HG03025 (cell line): ENCODE measurements at regions not wholly inside any gene's neighbourhood (a gene's known extent, or its start where the extent isn't known, plus 50 kb on each side); places are given as distances from the start of the nearest gene placed in this dataset.

Experiments used
- ATAC-seq: cut with Tn5 transposase; IDR thresholded peaks from one replicate; pipeline ENCODE4 v1.9.1; 2021; ENCODE audit warnings: mild to moderate bottlenecking, moderate library complexity; ENCODE audit not compliant: unreplicated experiment, low FRiP score

DNA sequence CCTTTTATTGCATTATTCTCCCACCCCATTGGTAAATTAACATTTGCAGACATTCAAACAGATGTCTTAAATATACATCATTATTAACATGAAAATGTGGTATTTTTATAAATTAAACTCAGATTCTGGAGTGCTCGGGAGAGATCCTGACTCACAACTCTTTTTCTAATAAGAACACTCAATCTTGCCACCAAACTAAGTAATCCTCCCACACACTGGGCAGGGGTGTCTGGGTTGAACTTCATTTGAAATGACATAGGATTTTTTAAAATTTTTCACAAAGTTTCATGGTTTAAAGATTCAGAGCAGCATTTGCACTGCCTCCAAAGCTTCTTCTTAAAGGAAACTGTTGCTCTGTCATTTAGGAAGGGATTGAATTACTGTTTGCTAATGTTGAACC, 754.3 kb downstream of the MECOM start:
- ATAC-seq: no peak

DNA sequence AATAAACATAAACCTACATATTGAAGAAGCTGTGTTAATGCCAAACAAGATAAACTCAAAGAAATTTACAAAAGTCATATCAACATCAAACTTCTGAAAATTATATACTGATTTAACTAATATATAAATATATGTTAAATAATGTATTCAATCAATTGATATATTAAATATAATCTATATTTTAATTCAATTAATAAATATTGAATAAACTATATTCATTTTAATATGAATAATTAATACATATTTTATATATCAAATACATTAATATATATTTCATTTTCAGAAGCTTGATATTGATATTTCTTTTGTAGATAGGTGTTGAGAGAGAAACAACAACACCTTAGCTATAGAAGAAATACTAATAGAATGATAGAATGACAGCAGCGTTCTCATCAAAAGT, 768.1 kb downstream of the MECOM start:
- ATAC-seq: no peak

DNA sequence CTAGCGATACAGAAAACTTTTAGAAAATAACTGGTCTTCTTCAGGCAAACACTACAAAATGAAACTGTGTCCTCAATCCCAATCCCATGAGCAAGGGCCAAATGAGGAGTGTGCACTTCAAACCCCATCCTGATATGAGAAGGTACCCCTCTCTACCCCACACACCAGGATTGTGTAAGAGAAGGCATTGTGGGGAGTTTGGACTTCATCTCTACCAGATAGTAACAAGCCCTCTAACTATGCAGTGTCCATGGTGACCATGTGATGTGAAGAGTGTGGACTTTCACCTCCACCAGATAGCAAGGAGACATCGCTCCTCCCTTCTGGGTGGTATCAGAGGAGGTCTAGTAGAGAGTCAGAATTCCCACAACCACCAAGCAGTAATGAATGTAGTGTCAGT, 769.3 kb downstream of the MECOM start:
- ATAC-seq: no peak

DNA sequence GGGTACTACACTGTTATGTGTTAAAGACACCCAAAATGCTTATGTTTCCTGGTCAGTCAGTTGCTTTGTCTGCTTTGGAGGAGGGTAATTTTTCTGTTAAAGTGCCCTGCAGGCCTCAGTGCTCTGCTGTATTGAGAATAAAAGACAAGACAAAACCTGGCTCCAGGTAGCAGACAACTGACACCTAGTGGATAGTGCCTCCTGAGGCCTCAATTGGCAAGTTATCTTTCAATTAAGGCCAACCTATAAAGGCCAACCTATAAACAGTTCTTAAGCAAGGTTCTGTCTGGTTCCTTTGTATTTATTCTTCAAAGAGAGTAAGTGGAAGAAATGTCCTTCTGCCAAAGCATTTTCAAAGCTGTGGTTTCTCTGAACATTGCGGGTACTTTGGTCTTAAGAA, 773.8 kb downstream of the MECOM start:
- no peak for ATAC-seq

DNA sequence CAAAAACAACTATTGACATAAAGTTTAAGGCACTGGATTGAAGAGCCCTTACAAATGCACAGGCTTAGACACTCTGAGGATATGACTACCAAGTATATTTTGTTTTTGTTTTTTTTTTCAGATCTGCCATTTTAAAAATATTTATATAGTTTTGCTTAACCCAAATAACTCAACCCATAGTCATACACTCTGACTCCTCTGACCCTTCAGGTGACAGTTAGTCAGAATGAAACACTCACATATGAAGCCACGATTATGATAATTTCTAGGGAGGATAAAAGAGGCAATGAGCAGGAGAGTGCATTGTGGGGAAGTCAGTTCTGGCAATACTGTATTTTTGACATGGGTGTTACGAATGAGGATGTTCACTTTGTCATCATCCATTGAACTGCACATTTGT, 774.7 kb downstream of the MECOM start:
- ATAC-seq: no peak

DNA sequence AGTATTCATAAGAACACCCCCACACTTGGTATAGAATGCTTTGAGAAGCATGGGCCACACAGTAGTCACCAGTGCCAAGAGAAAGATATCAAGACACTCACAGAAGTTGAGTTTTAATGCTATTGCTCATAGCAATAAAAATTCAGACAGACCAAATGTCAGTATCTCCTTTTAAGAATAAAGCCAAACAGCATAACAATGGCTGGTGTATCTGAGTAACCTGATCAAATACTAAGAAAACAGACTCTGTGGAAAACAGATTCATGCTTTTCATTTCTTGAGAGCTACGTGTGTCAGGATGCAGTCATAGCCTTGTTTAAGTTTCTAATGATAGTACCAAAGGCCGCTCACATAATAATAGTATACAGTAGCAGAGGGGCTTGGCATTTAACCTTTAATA, 778.5 kb downstream of the MECOM start:
- ATAC-seq: no peak

DNA sequence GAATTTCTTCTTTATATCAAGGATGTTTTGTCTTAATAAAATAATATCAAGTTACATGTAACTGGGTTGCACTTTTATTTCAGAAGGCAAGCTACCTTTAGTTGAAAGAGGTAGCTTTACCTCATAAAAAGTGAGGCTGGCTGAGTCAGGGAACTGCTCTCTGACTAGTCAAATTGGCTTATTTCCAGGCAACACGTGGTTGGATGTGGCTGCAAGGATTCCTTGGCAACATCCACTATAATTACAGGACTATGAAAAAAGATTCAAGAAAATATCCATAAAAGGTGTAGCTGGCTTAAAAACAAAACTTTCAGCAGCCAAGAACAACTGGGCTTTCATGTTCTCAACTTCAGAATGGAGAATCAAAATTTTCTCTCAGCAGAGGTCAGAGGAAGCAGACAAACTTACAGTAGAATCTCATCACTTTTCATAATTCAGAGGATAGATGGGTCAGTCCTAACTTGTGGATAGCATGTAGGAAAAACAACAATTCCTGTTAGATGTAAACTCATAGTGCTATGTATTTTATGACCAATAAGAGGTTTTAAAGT, 779.1 kb downstream of the MECOM start:
- ATAC-seq: no peak

DNA sequence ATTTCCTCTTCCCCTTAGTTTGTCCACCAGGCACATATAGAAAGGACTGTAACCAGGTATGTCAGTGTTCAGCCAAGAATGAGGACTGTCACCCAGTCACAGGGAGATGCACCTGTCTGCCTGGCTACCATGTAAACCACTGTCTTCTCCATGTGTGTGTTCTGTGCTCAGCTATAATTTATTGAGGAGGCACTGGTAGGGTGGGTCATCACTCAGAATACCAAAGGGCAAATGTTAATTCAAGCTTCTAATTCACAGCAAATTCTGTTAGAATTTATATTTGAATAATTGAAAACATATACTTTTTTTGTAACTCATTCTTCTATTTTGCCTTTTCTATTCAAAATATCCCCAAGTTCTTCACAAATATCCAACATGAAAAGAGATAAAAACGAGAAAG, 780.4 kb downstream of the MECOM start:
- ATAC-seq: no peak

DNA sequence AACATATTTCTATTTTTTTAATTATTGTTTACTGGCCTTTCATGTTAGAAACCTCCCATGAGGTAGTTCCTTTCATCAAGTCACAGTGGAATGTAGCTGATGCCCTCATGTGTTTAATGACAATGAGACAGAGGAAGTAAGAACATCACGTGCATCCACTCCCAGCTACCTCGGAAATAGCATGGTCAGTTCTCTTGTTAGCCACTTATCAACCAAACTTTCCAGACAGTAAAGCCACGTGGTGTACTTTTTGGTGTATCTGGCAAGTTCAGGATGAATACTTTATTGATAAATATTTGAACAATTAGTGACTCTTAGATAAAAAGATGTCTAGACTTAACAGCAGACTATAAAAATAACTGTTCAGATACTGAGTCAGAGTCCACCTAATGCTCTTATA, 781.7 kb downstream of the MECOM start:
- no peak for ATAC-seq

DNA sequence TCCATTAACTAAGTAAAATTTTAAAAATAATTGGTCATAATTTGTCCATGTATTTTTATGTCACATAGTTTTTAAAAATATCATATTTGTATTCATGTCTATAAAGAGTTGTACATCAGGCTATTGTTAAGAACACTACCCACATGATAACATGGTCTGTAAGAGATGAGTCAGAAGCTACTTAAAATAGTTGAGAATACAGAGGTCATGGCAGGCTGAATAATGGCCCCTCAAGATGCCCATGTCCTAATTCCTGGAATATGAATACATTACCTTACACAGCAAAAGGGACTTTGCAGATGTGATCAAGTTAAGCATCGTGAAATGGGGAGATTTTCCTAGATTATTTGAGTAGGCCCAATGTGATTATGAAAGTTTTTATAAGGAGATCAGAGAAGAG, 782.9 kb upstream of the GOLIM4 start:
- ATAC-seq: no peak

DNA sequence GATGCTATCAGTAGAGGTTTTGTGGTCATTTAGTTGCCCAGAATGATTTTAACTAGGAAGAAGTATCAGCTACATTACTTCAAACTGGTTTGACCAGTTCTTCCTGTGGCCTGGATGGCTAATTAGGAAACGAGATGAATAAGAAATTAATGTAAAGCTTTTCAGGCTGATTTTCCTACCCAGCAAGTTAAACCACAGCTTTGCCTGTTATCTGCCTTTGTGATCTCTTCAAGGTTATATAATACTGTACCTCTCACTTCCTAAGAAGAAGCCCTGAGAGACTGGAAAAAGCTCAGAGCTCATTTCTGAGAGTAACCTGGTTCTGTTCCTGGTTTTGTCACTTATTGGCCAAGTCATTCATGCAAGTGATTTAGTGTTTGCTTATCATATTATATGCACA, 782.2 kb upstream of the GOLIM4 start:
- ATAC-seq: no peak

DNA sequence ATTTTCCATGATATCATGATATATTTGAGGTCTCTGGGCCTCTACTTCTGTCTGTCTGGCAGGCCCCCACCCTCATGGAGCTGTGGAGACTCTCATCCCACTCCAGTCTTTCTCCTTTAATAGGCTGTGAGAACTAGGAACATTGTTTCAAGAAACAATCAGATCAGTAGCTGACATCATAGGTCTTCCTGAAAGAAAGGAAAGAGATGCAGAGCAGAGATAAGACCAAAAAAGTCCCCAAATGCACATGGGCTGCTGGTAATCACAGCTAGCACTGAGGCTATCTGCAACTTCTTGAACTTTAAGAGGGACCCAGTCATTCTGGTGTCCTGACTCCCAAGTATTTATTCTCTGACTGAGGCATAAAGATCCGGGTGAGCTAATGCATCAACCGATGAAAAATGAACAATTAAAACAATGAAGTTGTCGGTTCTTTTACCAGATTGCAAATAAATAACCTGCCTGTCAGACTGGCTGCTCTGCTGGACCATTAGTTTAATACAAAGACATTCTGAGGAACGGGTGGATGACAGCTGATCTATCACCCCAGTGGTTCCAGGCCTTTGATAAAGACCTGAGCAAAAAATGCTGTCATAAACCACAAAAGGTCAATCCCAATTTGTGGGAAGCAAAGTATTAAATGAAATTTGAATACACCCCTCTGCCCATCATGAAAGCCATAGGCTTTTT, 780.8 kb upstream of the GOLIM4 start:
- no peak for ATAC-seq

DNA sequence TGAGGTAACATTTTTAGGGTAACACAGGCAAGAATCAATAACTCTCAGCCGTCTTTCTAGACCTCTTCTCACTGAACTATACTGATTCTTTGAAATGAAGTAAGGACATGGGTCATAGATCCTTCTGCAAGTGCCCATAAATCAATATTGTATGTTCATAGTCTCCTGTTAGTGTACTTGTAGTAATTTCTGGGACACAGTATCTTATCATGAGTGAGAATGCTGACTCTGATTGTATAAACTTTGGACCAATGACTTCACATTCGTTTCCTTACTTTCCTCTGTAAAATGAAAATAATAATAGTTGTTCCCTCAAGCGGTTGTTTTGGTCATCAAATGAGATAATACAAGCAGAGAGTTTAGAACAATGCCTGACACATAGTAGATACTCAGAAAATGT, 777.1 kb upstream of the GOLIM4 start:
- no peak for ATAC-seq

DNA sequence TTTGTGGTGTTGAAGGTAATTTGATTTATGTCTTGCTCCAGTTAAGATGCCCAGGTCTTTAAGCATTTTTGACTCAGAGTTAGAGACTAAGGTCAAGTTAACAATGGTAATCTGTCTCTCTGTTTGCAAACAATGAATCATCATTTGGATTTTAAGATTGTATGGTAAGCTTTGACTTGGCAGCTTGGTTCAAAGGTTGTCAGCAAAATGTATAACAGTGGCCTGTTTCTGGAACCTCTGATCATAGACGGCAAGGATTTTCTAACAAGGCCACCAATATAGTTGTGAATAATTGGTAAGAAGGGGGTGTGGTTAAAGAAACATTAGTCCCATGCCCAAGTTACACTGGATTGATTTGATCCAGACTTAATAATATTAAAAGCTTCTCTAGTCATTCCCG, 775.2 kb upstream of the GOLIM4 start:
- no peak for ATAC-seq

DNA sequence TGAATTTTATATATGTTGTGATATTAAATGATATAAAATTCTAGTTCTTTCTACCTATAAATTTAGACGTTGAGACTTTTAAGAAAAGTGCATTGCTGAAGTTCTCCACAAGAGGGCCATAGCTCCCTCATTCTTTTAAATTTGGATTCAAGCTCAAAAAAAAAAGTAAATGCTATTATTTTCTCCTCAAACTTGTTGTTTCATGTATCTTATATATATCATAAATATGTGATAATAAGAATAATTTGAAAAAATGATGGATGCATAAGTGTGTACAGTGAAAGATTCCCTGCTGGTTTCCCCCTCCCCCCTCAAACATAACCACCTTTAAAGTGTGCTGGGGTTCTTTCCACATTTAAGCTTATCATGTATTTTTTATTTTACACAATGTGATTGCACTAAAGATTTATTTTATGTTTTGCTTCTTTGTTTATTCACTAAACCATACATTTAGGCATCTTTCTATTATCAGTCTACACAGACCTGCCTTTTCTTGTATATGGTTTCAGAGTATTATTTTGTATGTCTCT, 769.4 kb upstream of the GOLIM4 start:
- no peak for ATAC-seq

DNA sequence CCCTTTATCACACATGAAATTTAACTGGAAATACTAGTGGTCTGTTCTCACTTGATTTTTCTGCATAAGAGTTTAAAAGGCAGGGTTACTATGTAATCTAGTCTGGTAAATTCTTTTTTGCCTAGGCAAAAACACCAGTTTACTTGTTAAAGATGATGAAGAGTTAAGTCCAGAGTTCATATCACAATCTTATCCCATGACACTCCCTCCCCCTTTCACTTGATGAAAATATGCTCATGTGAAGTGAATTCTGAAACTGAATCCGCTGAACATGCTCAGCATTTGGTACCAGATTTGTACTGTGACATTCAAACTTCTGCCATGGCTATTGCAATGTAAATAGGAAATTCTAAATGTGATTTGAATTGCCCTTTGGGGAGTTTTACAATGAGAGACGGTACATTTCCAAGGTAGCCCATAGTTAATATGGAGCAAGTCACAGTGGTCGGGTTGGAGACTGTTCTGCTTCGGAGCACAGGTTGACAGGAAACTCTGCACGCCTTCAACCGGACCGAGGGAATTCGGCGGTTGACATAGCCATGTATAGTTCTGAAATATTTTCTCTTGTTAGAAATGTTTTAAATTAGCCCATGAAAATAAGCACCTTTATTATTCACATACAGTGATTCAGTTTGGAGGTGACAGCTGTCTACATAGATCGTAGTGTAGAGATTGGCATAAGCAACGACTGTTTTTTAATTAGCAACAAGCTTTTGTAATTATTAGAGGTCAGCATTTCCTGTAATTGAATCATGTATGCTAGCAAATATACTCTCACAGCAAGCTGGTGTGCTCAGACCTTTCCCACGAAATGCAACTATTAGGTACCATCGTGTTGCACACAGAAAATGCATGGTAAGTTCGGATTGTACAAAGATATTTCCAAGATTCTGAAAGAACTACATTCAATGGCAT, 768.6 kb upstream of the GOLIM4 start:
- ATAC-seq: no peak

DNA sequence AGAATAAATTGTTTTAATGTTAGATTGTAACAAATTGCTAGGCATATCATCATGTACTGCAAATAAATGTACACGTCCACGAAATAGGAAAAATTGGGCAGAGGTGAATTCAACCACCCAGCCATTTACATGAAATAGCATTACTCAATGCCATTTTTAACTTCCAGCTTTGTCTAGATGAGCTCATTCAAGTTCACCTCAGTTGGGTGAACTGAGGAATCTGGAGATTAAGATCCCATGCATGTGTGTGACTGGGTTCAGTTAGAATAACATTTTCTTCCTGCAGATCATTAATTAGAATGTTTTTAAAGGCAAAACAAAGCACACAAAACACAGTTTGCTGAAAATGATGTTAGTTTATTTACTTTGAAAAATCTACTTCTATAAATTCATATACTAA, 767.8 kb upstream of the GOLIM4 start:
- ATAC-seq: no peak

DNA sequence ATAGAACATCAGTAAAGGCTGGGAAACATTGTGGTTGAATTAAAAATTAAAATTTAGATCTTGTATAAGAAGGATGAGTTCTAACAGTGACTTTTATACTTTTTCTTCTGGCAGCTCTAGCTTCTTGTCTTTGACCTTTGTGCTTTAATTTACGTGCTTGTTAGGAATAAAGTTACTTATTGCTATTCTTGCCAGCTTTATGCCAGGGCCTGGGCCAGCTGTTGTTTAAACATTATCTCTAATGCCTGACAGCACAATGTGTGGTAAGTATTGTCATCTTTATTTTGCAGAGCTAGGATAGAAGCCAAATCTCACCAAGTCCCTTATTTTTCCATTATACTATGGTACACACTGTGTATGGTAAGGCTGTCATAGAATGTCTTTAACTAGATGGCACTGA, 766.7 kb upstream of the GOLIM4 start:
- ATAC-seq: no peak

DNA sequence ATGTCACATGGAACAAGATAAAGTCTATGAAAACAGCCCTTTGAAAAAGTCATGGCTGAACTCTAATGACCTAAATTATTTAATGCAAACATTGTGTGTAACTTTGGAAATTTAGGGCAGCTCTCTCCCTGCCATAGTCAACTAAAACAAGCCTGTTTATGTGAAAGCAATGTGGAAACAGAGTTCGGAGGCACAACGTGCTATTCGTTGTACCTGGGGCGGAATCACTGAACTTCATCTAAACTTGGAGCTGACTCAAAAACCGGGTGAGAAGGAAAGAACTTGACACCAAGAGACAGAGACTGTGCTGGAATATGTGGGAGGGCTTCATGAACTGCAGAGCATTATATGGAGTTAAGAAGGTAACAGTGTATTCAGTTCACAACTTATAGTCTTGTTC, 764.9 kb upstream of the GOLIM4 start:
- ATAC-seq: no peak

DNA sequence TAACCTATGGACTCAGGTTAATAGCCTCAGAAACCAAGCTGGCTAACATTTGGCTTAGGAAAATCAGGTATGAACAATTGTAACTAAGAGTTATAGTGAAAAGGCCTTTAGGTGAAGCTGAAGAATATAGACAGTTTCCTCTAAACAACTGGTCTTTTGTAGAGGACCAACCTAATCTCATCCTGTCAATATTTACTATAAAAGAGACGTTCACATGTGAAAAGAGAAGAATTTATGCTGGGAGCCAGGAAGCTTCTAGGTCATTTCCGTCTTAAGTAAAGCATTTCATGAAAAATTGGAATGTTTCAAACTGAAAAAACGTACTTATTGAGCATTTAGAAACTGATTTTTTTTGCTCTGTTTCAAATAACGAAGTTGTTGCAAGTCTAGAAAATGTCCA, 764.3 kb upstream of the GOLIM4 start:
- ATAC-seq: no peak

DNA sequence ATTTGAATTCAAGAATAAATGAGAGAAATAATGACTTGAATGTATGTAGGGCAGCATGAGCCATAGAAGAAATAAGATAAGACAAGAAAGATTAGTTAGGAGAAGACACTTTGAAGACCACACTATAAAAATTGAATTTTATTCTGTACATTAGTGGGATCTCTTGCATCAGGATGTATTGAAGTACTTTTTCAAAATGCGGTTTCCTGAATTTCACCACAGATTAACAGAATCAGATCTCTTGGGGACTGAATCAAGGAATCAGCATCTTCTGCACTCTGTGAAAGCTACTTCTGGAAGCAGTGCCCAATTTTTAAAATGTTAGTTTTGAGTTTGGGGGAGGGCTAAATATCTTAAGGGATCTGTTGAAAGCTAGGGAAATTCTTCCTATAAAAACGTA, 763.9 kb upstream of the GOLIM4 start:
- ATAC-seq: no peak

DNA sequence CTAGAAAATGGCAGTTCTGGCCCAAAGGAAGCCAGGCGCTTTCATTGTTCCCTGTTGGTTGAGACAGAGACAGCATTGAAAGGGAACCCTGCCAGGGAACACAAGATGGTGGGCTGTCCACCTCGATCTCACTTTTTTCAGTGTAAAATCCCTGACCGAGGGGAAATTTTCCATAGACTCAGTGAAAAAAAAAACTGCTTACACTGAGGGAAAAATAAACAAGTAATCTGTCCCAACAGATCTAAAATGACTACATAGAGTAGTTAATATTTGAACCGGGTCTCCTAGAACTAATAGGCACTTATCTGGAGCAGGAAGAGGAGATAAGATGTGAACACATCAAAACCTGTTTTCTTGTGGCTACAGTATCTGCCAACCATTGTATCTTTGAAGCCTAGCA, 763.4 kb upstream of the GOLIM4 start:
- ATAC-seq: no peak
